ENCODE measurements at regions not wholly inside any gene's neighbourhood (a gene's known extent, or its start where the extent isn't known, plus 50 kb on each side); places are given as distances from the start of the nearest gene placed in this dataset.

GRCh38 chr5:105088961-105089360 lies 1526.4 kb upstream of the NUDT12 start:
- H3K36me3 Mint-ChIP-seq (ENCODE audit: low read depth, unreplicated experiment), result peaks cover 2% of the 10 kb centered on the region
- H3K36me3 ChIP-seq (ENCODE audit: insufficient read depth, low read length), result no peaks in the 10 kb centered on the region
- no peak overlapping the region for H3K27ac ChIP-seq (ENCODE audit: low read depth, low read length)
- H3K4me2 ChIP-seq (ENCODE audit: low read length), result no peak overlapping the region
- no peak overlapping the region for H3K9ac ChIP-seq (ENCODE audit: low read length)
- no peak overlapping the region for H3K4me3 ChIP-seq (ENCODE audit: insufficient read depth, low read depth, low read length)
- no peaks in the 10 kb centered on the region for H3K79me2 ChIP-seq (ENCODE audit: insufficient read depth, low read length)
- no peak overlapping the region for H3K4me3 Mint-ChIP-seq (ENCODE audit: unreplicated experiment)
- H4K20me1 ChIP-seq (ENCODE audit: insufficient read depth, low read length), result no peaks in the 10 kb centered on the region
- H3K27me3 Mint-ChIP-seq (ENCODE audit: low read depth, unreplicated experiment), result no peaks in the 10 kb centered on the region
- no peaks in the 10 kb centered on the region for H3K4me1 ChIP-seq (ENCODE audit: insufficient read depth, low read length)
- H3K27ac Mint-ChIP-seq (ENCODE audit: unreplicated experiment), result no peak overlapping the region
- no peaks in the 10 kb centered on the region for H3K27me3 ChIP-seq (ENCODE audit: insufficient read depth, low read length)
- peaks cover 6% of the 10 kb centered on the region for H3K9me3 ChIP-seq (ENCODE audit: insufficient read depth, low read depth, low read length)
- H3K9me3 Mint-ChIP-seq (ENCODE audit: unreplicated experiment), result peaks cover 6% of the 10 kb centered on the region
- TF ChIP-seq EZH2 (IDR thresholded peaks at IDR 0.05; ENCODE audit: insufficient read depth, low read length), result no peak
- TF ChIP-seq CTCF (IDR thresholded peaks at IDR 0.05; ENCODE audit: insufficient read depth, low read depth, low read length), result no peak
- H2AFZ ChIP-seq (ENCODE audit: low read depth, low read length), result no peak overlapping the region
- FAIRE-seq (no peak), DNase-seq (ENCODE audit: low read depth) (peak; percentile 0)
- no peaks in the 10 kb centered on the region for H3K4me1 Mint-ChIP-seq (ENCODE audit: low read depth, unreplicated experiment)

- H3K36me3 Mint-ChIP-seq (ENCODE audit: low read depth, unreplicated experiment), result peaks cover 2% of the 10 kb centered on the region
- H3K4me2 ChIP-seq (ENCODE audit: low read length), result no peak overlapping the region
- no peak overlapping the region for H3K27ac Mint-ChIP-seq (ENCODE audit: unreplicated experiment)
- H3K79me2 ChIP-seq (ENCODE audit: insufficient read depth, low read length), result no peaks in the 10 kb centered on the region
- H3K27me3 ChIP-seq (ENCODE audit: insufficient read depth, low read length), result no peaks in the 10 kb centered on the region
- peaks cover 5% of the 10 kb centered on the region for H3K9me3 Mint-ChIP-seq (ENCODE audit: unreplicated experiment)
- FAIRE-seq (no peak), DNase-seq (ENCODE audit: low read depth) (no peak)
- no peak overlapping the region for H3K9ac ChIP-seq (ENCODE audit: low read length)
- H3K27ac ChIP-seq (ENCODE audit: low read depth, low read length), result no peak overlapping the region
- H3K9me3 ChIP-seq (ENCODE audit: insufficient read depth, low read depth, low read length), result peaks cover 6% of the 10 kb centered on the region
- no peaks in the 10 kb centered on the region for H3K4me1 ChIP-seq (ENCODE audit: insufficient read depth, low read length)
- H3K4me3 Mint-ChIP-seq (ENCODE audit: unreplicated experiment), result no peak overlapping the region
- H3K36me3 ChIP-seq (ENCODE audit: insufficient read depth, low read length), result no peaks in the 10 kb centered on the region
- TF ChIP-seq CTCF (IDR thresholded peaks at IDR 0.05; ENCODE audit: insufficient read depth, low read depth, low read length), result no peak
- no peak for TF ChIP-seq EZH2 (IDR thresholded peaks at IDR 0.05; ENCODE audit: insufficient read depth, low read length)
- no peak overlapping the region for H2AFZ ChIP-seq (ENCODE audit: low read depth, low read length)
- H3K27me3 Mint-ChIP-seq (ENCODE audit: low read depth, unreplicated experiment), result no peaks in the 10 kb centered on the region
- no peaks in the 10 kb centered on the region for H4K20me1 ChIP-seq (ENCODE audit: insufficient read depth, low read length)
- H3K4me3 ChIP-seq (ENCODE audit: insufficient read depth, low read depth, low read length), result no peak overlapping the region
- H3K4me1 Mint-ChIP-seq (ENCODE audit: low read depth, unreplicated experiment), result no peaks in the 10 kb centered on the region
Observed at GRCh38 chr5:105088102-105088501, 1525.5 kb upstream of the NUDT12 start.

- H3K9ac ChIP-seq (ENCODE audit: low read length), result no peak overlapping the region
- Mint-ChIP-seq H3K4me1 (ENCODE audit: low read depth, unreplicated experiment) (no peaks in the 10 kb centered on the region), H3K9me3 (ENCODE audit: unreplicated experiment) (peaks cover 7% of the 10 kb centered on the region), H3K27me3 (ENCODE audit: low read depth, unreplicated experiment) (no peaks in the 10 kb centered on the region), H3K4me3 (ENCODE audit: unreplicated experiment) (no peak overlapping the region), H3K27ac (ENCODE audit: unreplicated experiment) (no peak overlapping the region), H3K36me3 (ENCODE audit: low read depth, unreplicated experiment) (no peaks in the 10 kb centered on the region)
- TF ChIP-seq CTCF (IDR thresholded peaks at IDR 0.05; ENCODE audit: insufficient read depth, low read depth, low read length) (no peak), EZH2 (IDR thresholded peaks at IDR 0.05; ENCODE audit: insufficient read depth, low read length) (no peak)
- no peaks in the 10 kb centered on the region for H4K20me1 ChIP-seq (ENCODE audit: insufficient read depth, low read length)
- H3K27ac ChIP-seq (ENCODE audit: low read depth, low read length), result no peak overlapping the region
- FAIRE-seq, result no peak
- H3K9me3 ChIP-seq (ENCODE audit: insufficient read depth, low read depth, low read length), result peaks cover 11% of the 10 kb centered on the region
- H3K4me3 ChIP-seq (ENCODE audit: insufficient read depth, low read depth, low read length), result no peak overlapping the region
- H3K36me3 ChIP-seq (ENCODE audit: insufficient read depth, low read length), result no peaks in the 10 kb centered on the region
- H2AFZ ChIP-seq (ENCODE audit: low read depth, low read length), result no peak overlapping the region
- DNase-seq (ENCODE audit: low read depth), result no peak
- no peak overlapping the region for H3K4me2 ChIP-seq (ENCODE audit: low read length)
- no peaks in the 10 kb centered on the region for H3K4me1 ChIP-seq (ENCODE audit: insufficient read depth, low read length)
- no peaks in the 10 kb centered on the region for H3K27me3 ChIP-seq (ENCODE audit: insufficient read depth, low read length)
- H3K79me2 ChIP-seq (ENCODE audit: insufficient read depth, low read length), result no peaks in the 10 kb centered on the region
Observed at GRCh38 chr5:105057893-105058292, 1495.3 kb upstream of the NUDT12 start.

Data from astrocyte (in vitro differentiated cells and primary cell).